ENCODE measurements at regions not wholly inside any gene's neighbourhood (a gene's known extent, or its start where the extent isn't known, plus 50 kb on each side); places are given as distances from the start of the nearest gene placed in this dataset.

DNA sequence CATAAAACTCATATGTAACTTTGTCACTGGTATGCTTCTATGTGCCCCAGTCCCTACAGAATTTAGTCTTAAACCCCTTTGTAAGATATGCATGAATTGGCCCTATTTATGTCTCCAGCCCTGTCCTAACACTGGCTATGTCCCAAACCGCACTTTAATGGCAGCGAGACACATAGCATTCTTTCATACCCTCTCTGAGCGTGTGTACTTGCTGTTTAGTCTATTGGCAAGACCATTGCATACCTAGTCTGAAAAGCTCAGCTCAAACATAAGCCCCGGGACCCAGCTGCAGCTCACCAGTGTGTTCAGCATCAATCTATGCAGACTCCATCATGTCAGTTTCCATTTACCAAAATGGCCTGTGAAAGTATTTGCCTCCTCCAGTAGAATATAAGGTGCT is 1018.4 kb upstream of the TENM3 start (continued):
- TF ChIP-seq, protein P1, sequence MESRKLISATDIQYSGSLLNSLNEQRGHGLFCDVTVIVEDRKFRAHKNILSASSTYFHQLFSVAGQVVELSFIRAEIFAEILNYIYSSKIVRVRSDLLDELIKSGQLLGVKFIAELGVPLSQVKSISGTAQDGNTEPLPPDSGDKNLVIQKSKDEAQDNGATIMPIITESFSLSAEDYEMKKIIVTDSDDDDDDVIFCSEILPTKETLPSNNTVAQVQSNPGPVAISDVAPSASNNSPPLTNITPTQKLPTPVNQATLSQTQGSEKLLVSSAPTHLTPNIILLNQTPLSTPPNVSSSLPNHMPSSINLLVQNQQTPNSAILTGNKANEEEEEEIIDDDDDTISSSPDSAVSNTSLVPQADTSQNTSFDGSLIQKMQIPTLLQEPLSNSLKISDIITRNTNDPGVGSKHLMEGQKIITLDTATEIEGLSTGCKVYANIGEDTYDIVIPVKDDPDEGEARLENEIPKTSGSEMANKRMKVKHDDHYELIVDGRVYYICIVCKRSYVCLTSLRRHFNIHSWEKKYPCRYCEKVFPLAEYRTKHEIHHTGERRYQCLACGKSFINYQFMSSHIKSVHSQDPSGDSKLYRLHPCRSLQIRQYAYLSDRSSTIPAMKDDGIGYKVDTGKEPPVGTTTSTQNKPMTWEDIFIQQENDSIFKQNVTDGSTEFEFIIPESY (IDR thresholded peaks at IDR 0.05; ENCODE audit: extremely low read depth, insufficient replicate concordance, low read length), result no peak
- TF ChIP-seq CEBPB (IDR thresholded peaks at IDR 0.05; ENCODE audit: low read depth) (no peak), EZH2 (IDR thresholded peaks at IDR 0.05) (no peak), POLR2A (IDR thresholded peaks at IDR 0.05; ENCODE audit: borderline replicate concordance, extremely low read depth, insufficient read depth, insufficient read length) (no peak)

DNA sequence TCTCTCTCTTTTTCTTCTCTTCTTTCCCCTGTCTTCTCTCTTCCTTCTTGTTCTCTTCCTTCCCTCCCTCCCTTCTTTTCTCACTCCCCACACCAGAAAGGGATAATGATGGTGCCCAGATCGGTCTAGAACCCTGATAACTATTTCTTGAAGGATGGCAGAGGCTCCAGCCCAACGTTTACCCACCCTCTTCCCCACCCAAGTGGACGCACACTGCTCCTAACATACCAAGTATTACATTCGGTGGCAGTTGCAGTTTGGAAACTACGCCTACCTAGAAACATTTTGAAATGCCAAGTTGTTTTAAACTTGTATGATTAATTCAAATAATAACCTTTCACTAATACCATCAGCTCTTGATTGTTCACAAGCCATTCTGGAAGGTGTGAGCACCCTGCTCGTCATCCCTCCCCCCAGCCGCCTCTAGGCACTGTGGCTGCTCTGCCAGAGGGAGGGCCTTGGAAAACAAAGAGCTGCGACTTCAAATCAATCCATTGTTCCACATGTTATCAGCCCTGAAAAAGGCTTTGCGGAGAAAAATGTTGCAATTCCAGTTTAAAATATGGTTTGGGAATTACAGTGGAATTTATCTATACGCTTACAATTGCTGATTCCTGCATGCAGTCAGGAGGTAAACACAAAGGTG is 1017.5 kb upstream of the TENM3 start:
- no peaks in the 10 kb centered on the region for H3K79me2 ChIP-seq (ENCODE audit: insufficient read depth, low read length)
- POLR2A ChIA-PET, result no interaction called here
- H3K9me3 ChIP-seq (ENCODE audit: control insufficient read depth in 1 of 2, insufficient read depth in 1 of 2, low read depth in 1 of 2, low read length in 2 of 2), result no peaks in the 10 kb centered on the region
- intact Hi-C loops (cut with micrococcal nuclease), result no loop called here
- no TSS peak for BruUV-seq (replicated peaks)
- no peaks in the 10 kb centered on the region for H3K4me1 ChIP-seq (ENCODE audit: control insufficient read depth in 1 of 2, insufficient read depth in 2 of 2, low read length in 2 of 2)
- RAD21 ChIA-PET (ENCODE audit: low non-redundant PET in 1 of 2, low total read pairs in 2 of 2, uncharacterized antibody in 2 of 2, unreplicated experiment in 2 of 2), result no interaction called here
- H4K20me1 ChIP-seq (ENCODE audit: insufficient read depth), result no peaks in the 10 kb centered on the region
- no peak overlapping the region for H3K4me3 ChIP-seq (replicated peaks in 1 of 2; ENCODE audit: low read depth in 1 of 2, low read length in 2 of 2)
- no peak overlapping the region for H3K4me2 ChIP-seq (ENCODE audit: low read length)
- no peak overlapping the region for H3K9ac ChIP-seq (ENCODE audit: low read length)
- no peak overlapping the region for H2AFZ ChIP-seq (ENCODE audit: low read depth, low read length, poor library complexity, severe bottlenecking)
- ATAC-seq, result no peak
- no peak for DNase-seq (ENCODE audit: low read depth, low spot score)
- CTCF ChIA-PET, result no interaction called here
- no peak overlapping the region for H3K27ac ChIP-seq (ENCODE audit: low read depth, low read length)
- no peaks in the 10 kb centered on the region for H3K9me2 ChIP-seq (ENCODE audit: insufficient read depth)
- no peaks in the 10 kb centered on the region for H3K36me3 ChIP-seq (ENCODE audit: control insufficient read depth in 1 of 2, insufficient read depth in 2 of 2, low read length in 2 of 2)
- H3K27me3 ChIP-seq (ENCODE audit: insufficient read depth, low read length), result no peaks in the 10 kb centered on the region; the same call in 1 of the 2 replicates
- TF ChIP-seq, protein P2, sequence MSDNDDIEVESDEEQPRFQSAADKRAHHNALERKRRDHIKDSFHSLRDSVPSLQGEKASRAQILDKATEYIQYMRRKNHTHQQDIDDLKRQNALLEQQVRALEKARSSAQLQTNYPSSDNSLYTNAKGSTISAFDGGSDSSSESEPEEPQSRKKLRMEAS (IDR thresholded peaks at IDR 0.05), result no peak
- TF ChIP-seq FOSL1 (IDR thresholded peaks at IDR 0.05; ENCODE audit: low read depth) (no peak), POLR2AphosphoS5 (IDR thresholded peaks at IDR 0.05; ENCODE audit: low read depth, low read length) (no peak), ELF1 (IDR thresholded peaks at IDR 0.05; ENCODE audit: borderline replicate concordance, low read depth) (no peak), RAD21 (IDR thresholded peaks at IDR 0.05; ENCODE audit: low read depth) (no peak), ZFX (IDR thresholded peaks at IDR 0.05) (no peak), SP1 (IDR thresholded peaks at IDR 0.05; ENCODE audit: low read depth) (no peak), POLR2A (IDR thresholded peaks at IDR 0.05; ENCODE audit: borderline replicate concordance, extremely low read depth, insufficient read depth, insufficient read length) (no peak), CBX3 (IDR thresholded peaks at IDR 0.05; ENCODE audit: low read depth) (no peak), JUND (IDR thresholded peaks at IDR 0.05) (no peak), ZNF274 (IDR thresholded peaks at IDR 0.05; ENCODE audit: low read depth, low read length) (no peak), SRF (IDR thresholded peaks at IDR 0.05; ENCODE audit: low read depth) (no peak)
- TF ChIP-seq, protein P3, sequence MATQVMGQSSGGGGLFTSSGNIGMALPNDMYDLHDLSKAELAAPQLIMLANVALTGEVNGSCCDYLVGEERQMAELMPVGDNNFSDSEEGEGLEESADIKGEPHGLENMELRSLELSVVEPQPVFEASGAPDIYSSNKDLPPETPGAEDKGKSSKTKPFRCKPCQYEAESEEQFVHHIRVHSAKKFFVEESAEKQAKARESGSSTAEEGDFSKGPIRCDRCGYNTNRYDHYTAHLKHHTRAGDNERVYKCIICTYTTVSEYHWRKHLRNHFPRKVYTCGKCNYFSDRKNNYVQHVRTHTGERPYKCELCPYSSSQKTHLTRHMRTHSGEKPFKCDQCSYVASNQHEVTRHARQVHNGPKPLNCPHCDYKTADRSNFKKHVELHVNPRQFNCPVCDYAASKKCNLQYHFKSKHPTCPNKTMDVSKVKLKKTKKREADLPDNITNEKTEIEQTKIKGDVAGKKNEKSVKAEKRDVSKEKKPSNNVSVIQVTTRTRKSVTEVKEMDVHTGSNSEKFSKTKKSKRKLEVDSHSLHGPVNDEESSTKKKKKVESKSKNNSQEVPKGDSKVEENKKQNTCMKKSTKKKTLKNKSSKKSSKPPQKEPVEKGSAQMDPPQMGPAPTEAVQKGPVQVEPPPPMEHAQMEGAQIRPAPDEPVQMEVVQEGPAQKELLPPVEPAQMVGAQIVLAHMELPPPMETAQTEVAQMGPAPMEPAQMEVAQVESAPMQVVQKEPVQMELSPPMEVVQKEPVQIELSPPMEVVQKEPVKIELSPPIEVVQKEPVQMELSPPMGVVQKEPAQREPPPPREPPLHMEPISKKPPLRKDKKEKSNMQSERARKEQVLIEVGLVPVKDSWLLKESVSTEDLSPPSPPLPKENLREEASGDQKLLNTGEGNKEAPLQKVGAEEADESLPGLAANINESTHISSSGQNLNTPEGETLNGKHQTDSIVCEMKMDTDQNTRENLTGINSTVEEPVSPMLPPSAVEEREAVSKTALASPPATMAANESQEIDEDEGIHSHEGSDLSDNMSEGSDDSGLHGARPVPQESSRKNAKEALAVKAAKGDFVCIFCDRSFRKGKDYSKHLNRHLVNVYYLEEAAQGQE (IDR thresholded peaks at IDR 0.05; ENCODE audit: low read depth), result no peak
- TF ChIP-seq, protein P1 (IDR thresholded peaks at IDR 0.05; ENCODE audit: extremely low read depth, insufficient replicate concordance, low read length), result no peak

Data from HCT116 (cell line).